Osteocyte (in vitro differentiated cells): ENCODE measurements at regions not wholly inside any gene's neighbourhood (a gene's known extent, or its start where the extent isn't known, plus 50 kb on each side); places are given as distances from the start of the nearest gene placed in this dataset.
A peak's percentile ranks its signal among the peaks of the same experiment; 100 is the strongest.

Experiments
- DNase-seq: peaks from one replicate; pipeline ENCODE4 v3.0.0; 2021; ENCODE audit warnings: mixed read lengths; ENCODE audit not compliant: unreplicated experiment; ENCODE audit errors: extremely low spot score
- H3K27ac Mint-ChIP-seq: one replicate; pipeline ENCODE4 v1.8.0; 2021; ENCODE audit warnings: mild to moderate bottlenecking, mixed read lengths; ENCODE audit not compliant: unreplicated experiment
- H3K27me3 Mint-ChIP-seq: one replicate; pipeline ENCODE4 v1.8.0; 2021; ENCODE audit warnings: mixed read lengths; ENCODE audit not compliant: unreplicated experiment
- H3K36me3 Mint-ChIP-seq: one replicate; pipeline ENCODE4 v1.8.0; 2021; ENCODE audit warnings: mixed read lengths; ENCODE audit not compliant: unreplicated experiment
- H3K4me1 Mint-ChIP-seq: one replicate; pipeline ENCODE4 v1.8.0; 2021; ENCODE audit warnings: mixed read lengths; ENCODE audit not compliant: unreplicated experiment
- H3K4me3 Mint-ChIP-seq: one replicate; pipeline ENCODE4 v1.8.0; 2021; ENCODE audit warnings: mild to moderate bottlenecking, moderate library complexity, mixed read lengths; ENCODE audit not compliant: unreplicated experiment
- H3K9me3 Mint-ChIP-seq: one replicate; pipeline ENCODE4 v1.8.0; 2021; ENCODE audit warnings: mixed read lengths; ENCODE audit not compliant: unreplicated experiment
- TF ChIP-seq, protein P1 (sequence below): fragments of 200-600 bp; sonication (generic); IDR thresholded peaks from 2 replicates; pipeline ENCODE4 v1.5.0; 2021; ENCODE audit warnings: antibody characterized with exemption, mild to moderate bottlenecking, moderate library complexity

DNA sequence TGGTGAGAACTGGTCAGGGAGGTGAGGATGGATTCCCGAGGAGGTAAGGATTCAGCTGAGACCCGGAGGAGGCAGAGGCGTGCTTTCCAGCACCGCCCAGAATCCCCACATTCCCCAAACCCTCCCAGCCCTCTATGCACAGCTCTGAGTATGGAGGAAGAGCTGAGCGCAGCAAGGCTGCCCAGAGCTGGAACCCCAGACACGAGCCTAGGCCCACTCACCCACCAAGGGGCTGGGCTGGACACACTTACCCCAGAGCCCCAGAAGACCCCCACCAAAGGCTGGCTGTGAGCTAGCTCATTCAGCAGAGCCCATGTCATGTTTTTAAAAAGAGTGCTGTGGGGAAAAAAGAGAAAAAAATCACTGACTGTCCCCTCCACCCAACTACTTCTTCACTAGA, 271.5 kb downstream of the XXYLT1 start:
- peaks cover 21% of the 10 kb centered on the region for H3K4me1 Mint-ChIP-seq
- no peaks in the 10 kb centered on the region for H3K9me3 Mint-ChIP-seq
- H3K27me3 Mint-ChIP-seq, result peaks cover 55% of the 10 kb centered on the region
- TF ChIP-seq, protein P1, sequence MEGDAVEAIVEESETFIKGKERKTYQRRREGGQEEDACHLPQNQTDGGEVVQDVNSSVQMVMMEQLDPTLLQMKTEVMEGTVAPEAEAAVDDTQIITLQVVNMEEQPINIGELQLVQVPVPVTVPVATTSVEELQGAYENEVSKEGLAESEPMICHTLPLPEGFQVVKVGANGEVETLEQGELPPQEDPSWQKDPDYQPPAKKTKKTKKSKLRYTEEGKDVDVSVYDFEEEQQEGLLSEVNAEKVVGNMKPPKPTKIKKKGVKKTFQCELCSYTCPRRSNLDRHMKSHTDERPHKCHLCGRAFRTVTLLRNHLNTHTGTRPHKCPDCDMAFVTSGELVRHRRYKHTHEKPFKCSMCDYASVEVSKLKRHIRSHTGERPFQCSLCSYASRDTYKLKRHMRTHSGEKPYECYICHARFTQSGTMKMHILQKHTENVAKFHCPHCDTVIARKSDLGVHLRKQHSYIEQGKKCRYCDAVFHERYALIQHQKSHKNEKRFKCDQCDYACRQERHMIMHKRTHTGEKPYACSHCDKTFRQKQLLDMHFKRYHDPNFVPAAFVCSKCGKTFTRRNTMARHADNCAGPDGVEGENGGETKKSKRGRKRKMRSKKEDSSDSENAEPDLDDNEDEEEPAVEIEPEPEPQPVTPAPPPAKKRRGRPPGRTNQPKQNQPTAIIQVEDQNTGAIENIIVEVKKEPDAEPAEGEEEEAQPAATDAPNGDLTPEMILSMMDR, result no peak
- no peak overlapping the region for H3K27ac Mint-ChIP-seq
- no peaks in the 10 kb centered on the region for H3K36me3 Mint-ChIP-seq
- DNase-seq, result peak; percentile 72
- H3K4me3 Mint-ChIP-seq, result no peak overlapping the region

DNA sequence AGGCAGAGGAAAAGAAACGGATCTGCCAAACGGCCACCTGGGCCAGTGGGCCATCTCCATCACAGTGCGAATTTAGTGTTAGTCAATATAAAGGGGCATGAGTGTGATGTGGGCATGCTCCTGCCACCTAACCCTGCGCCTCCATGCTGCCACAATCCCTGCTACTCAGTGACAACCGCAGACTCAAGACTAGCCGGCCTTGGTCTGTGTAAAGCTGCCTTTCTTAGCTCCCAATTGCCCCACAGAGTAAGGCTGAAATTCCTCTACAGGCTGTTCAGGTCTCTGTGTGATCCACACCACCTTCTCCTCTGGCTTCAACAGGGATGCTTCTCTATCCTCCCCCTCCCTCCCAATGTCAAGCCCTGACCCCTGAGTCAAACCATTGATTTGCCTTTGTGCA, 269.7 kb downstream of the XXYLT1 start:
- H3K27me3 Mint-ChIP-seq, result peaks cover 47% of the 10 kb centered on the region
- peak; percentile 40 for DNase-seq

DNA sequence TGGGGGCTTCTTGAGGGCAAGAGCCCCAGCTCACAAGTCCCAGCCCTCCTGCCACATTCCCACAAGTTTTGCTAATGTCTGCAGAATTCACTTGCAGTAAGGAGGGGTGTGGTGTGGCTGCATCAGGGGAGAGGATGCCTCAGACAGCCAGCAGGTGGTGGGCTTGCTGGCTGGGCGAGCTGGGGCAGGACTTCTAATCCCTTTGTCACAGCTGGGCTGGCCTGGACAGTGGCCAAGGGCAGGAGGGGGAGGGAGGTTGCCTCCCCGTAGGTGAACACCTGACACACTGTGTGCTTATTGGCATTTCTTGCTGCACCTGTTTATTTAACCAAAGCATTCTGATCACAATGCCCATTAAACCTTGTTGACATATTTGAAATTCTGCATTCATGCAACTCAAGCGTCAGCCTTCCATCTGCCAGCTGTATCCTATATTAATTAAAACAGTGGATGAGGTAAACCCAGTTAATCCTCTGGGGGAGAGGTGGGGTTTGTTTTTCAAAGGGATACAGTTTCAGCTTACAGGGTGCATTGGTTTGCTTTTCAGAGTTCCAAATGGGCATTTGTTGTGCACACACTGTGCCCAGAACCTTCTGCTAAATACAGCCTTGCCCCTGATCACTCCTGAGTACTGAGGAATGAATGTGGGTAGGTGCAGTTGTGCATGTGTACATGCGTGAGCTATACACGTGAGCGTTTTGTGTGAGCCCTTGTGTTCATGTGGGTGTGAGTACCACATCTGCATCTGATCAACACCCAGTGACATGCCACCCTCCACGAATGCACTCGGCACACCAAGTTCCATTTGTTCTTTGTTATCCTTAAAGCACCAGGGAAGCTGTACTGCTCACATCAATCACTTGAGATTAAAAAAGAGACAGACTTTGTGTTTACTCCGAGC, 268.7 kb downstream of the XXYLT1 start:
- Mint-ChIP-seq H3K9me3 (no peaks in the 10 kb centered on the region), H3K27ac (no peak overlapping the region), H3K36me3 (no peaks in the 10 kb centered on the region), H3K4me1 (peaks cover 21% of the 10 kb centered on the region), H3K4me3 (no peak overlapping the region), H3K27me3 (peaks cover 50% of the 10 kb centered on the region)
- TF ChIP-seq, protein P1, result peak; percentile 69
- peak; percentile 82 for DNase-seq

More for the DNA sequence above, 269.7 kb downstream of the XXYLT1 start:
- Mint-ChIP-seq H3K4me3 (no peak overlapping the region), H3K4me1 (peaks cover 21% of the 10 kb centered on the region), H3K36me3 (no peaks in the 10 kb centered on the region), H3K27ac (no peak overlapping the region), H3K9me3 (no peaks in the 10 kb centered on the region)
- TF ChIP-seq, protein P1, result no peak

DNA sequence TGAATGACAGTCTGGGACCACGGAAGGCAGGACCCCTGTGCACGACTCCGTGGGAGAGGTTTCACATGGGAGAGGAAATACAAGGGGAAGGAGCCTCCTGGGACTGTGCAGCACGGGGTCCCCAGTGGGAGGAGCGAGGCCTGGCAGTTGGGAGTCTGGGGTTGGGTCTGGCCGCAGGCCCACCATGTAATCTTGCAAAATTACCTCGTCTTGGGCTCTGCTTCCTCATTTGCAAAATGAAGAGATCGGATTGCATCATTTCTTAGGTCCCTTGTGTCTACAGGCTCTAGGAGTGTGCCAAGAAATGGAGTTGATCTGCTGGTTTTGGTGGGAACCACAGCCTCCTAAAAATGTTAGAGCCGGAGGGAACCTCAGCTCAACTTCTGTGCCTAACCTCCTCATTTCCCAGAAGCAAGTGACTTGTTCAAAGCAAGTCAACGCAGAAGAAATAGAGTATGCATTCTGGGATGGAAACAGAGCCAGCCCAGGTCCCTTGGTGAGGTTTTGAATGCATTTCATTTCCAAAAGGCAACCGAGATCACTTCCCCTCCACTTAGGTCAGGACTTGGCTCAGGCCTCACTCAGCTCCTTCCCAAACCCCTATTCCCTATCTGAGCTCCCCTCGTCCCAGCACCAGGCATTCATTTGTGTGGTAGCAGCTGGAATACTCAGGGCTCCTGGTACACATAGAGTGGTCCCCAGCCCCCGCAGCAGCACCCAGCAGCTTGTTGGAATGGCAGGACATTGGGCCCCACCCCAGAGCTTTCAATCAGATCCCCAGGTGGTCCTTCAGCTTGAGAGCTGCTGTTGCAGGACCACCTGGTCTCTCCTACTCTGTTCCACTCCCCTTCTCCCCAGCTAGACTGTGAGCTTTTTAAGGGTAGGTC, 267.7 kb downstream of the XXYLT1 start:
- Mint-ChIP-seq H3K27me3 (peaks cover 61% of the 10 kb centered on the region), H3K27ac (no peak overlapping the region), H3K9me3 (no peaks in the 10 kb centered on the region), H3K4me1 (peaks cover 21% of the 10 kb centered on the region), H3K4me3 (no peak overlapping the region), H3K36me3 (no peaks in the 10 kb centered on the region)
- TF ChIP-seq, protein P1, result no peak
- peak; percentile 67 for DNase-seq

DNA sequence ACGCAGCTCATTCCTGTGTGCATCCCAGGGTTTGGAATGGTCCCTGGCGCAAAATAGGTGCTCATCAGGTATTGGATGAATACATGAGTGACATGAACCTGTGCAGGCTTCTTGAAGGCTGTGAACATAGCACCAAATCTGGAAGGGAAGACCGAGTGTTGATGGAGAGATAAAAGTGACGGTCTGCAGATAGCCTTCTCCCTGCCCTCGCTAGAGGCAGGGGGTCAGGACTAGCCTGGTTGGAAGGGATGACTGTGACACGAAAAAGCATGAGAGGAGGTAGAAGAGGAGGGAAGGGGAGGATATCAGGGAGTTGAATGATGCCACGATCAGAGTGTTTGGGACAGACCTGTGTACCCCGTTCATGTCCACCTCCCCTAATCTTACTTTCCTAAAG, 267.1 kb downstream of the XXYLT1 start:
- Mint-ChIP-seq H3K27me3 (peaks cover 65% of the 10 kb centered on the region), H3K27ac (no peak overlapping the region), H3K36me3 (no peaks in the 10 kb centered on the region), H3K9me3 (no peaks in the 10 kb centered on the region), H3K4me3 (no peak overlapping the region), H3K4me1 (peaks cover 21% of the 10 kb centered on the region)
- peak; percentile 36 for DNase-seq
- TF ChIP-seq, protein P1, result no peak
